ENCODE measurements at regions not wholly inside any gene's neighbourhood (a gene's known extent, or its start where the extent isn't known, plus 50 kb on each side); places are given as distances from the start of the nearest gene placed in this dataset.

- Mint-ChIP-seq H3K27ac (ENCODE audit: low read depth, unreplicated experiment) (no peak overlapping the region), H3K9me3 (ENCODE audit: unreplicated experiment) (no peaks in the 10 kb centered on the region), H3K4me1 (ENCODE audit: insufficient read depth, unreplicated experiment) (peaks cover 14% of the 10 kb centered on the region)
These were observed 87.0 kb upstream of the BMP2 start for GRCh38 chr20:6680441-6680840.

GRCh38 chr20:6679086-6679485 is 88.4 kb upstream of the BMP2 start:
- TF ChIP-seq CTCF (IDR thresholded peaks at IDR 0.05; ENCODE audit: unreplicated experiment) = no peak
- Mint-ChIP-seq H3K4me3 (ENCODE audit: unreplicated experiment) (no peak overlapping the region), H3K4me1 (ENCODE audit: insufficient read depth, unreplicated experiment) (peaks cover 4% of the 10 kb centered on the region), H3K27ac (ENCODE audit: low read depth, unreplicated experiment) (no peak overlapping the region), H3K27me3 (ENCODE audit: insufficient read depth, unreplicated experiment) (no peaks in the 10 kb centered on the region), H3K9me3 (ENCODE audit: unreplicated experiment) (no peaks in the 10 kb centered on the region), H3K36me3 (ENCODE audit: insufficient read depth, unreplicated experiment) (no peaks in the 10 kb centered on the region)
- POLR2A ChIA-PET = no interaction called here
- CTCF ChIA-PET = no interaction called here
- intact Hi-C loops (cut with micrococcal nuclease) = no loop called here
- no peak for DNase-seq (ENCODE audit: unreplicated experiment)
- BruUV-seq (replicated peaks) = no TSS peak

More at GRCh38 chr20:6680441-6680840, 87.0 kb upstream of the BMP2 start:
- BruUV-seq (replicated peaks) = no TSS peak
- DNase-seq (ENCODE audit: unreplicated experiment) = no peak
- H3K4me3 Mint-ChIP-seq (ENCODE audit: unreplicated experiment) = no peak overlapping the region
- intact Hi-C loops (cut with micrococcal nuclease) = no loop called here
- no peak for TF ChIP-seq CTCF (IDR thresholded peaks at IDR 0.05; ENCODE audit: unreplicated experiment)
- ChIA-PET POLR2A (interaction anchor here (0.6 to 2.1 kb wide), 4 partner anchors 17 to 558 kb away, joined by 3 to 6 read pairs (median 4); partner anchors contain the start of gene FERMT1), CTCF (interaction anchor here (0.5 to 0.8 kb wide), 3 partner anchors 55 to 1364 kb away, joined by 3 to 4 read pairs (median 4); no protein-coding TSS in a partner anchor)
- no peaks in the 10 kb centered on the region for H3K27me3 Mint-ChIP-seq (ENCODE audit: insufficient read depth, unreplicated experiment)
- H3K36me3 Mint-ChIP-seq (ENCODE audit: insufficient read depth, unreplicated experiment) = no peaks in the 10 kb centered on the region

GRCh38 chr20:6678101-6678500 is 89.4 kb upstream of the BMP2 start:
- intact Hi-C loops (cut with micrococcal nuclease) = no loop called here
- Mint-ChIP-seq H3K27ac (ENCODE audit: low read depth, unreplicated experiment) (no peak overlapping the region), H3K4me1 (ENCODE audit: insufficient read depth, unreplicated experiment) (peaks cover 6% of the 10 kb centered on the region), H3K36me3 (ENCODE audit: insufficient read depth, unreplicated experiment) (no peaks in the 10 kb centered on the region), H3K4me3 (ENCODE audit: unreplicated experiment) (no peak overlapping the region), H3K9me3 (ENCODE audit: unreplicated experiment) (no peaks in the 10 kb centered on the region), H3K27me3 (ENCODE audit: insufficient read depth, unreplicated experiment) (no peaks in the 10 kb centered on the region)
- no peak for TF ChIP-seq CTCF (IDR thresholded peaks at IDR 0.05; ENCODE audit: unreplicated experiment)
- no TSS peak for BruUV-seq (replicated peaks)
- ChIA-PET CTCF (interaction anchor here (0.6 kb wide), 2 partner anchors 111 to 355 kb away, joined by 3 read pairs; no protein-coding TSS in a partner anchor), POLR2A (interaction anchor here (0.5 to 1.5 kb wide), 5 partner anchors 14 to 283 kb away, joined by 3 to 4 read pairs (median 3); no protein-coding TSS in a partner anchor)
- no peak for DNase-seq (ENCODE audit: unreplicated experiment)

- no peak overlapping the region for H3K4me3 Mint-ChIP-seq (ENCODE audit: unreplicated experiment)
- intact Hi-C loops (cut with micrococcal nuclease) = no loop called here
- BruUV-seq (replicated peaks) = no TSS peak
- H3K27ac Mint-ChIP-seq (ENCODE audit: low read depth, unreplicated experiment) = no peak overlapping the region
- TF ChIP-seq CTCF (IDR thresholded peaks at IDR 0.05; ENCODE audit: unreplicated experiment) = no peak
- no peaks in the 10 kb centered on the region for H3K9me3 Mint-ChIP-seq (ENCODE audit: unreplicated experiment)
- CTCF ChIA-PET = interaction anchor here (1.1 kb wide), 1 partner anchor 92 kb away, joined by 3 read pairs; no protein-coding TSS in a partner anchor
- no peaks in the 10 kb centered on the region for H3K27me3 Mint-ChIP-seq (ENCODE audit: insufficient read depth, unreplicated experiment)
- peaks cover 6% of the 10 kb centered on the region for H3K4me1 Mint-ChIP-seq (ENCODE audit: insufficient read depth, unreplicated experiment)
- no peak for DNase-seq (ENCODE audit: unreplicated experiment)
- H3K36me3 Mint-ChIP-seq (ENCODE audit: insufficient read depth, unreplicated experiment) = no peaks in the 10 kb centered on the region
- POLR2A ChIA-PET = interaction anchor here (1.1 kb wide), 1 partner anchor 13 kb away, joined by 4 read pairs; no protein-coding TSS in a partner anchor
These were observed 92.7 kb upstream of the BMP2 start for GRCh38 chr20:6674831-6675230.
